HEK293 (cell line): ENCODE measurements at regions not wholly inside any gene's neighbourhood (a gene's known extent, or its start where the extent isn't known, plus 50 kb on each side); places are given as distances from the start of the nearest gene placed in this dataset.

Experiments used
- CTCF ChIA-PET: fragments of 350-600 bp; formaldehyde crosslinking; extraction: SDS; loops from one replicate; lab custom pipeline; 2021; ENCODE audit warnings: antibody characterized with exemption; lab: Yijun Ruan, JAX
- POLR2A ChIA-PET: fragments of 300-600 bp; formaldehyde crosslinking; extraction: SDS; loops from one replicate; lab custom pipeline; 2020; ENCODE audit warnings: antibody characterized with exemption, inconsistent platforms; lab: Yijun Ruan, JAX
- H3K27ac ChIP-seq: fragments of 200-500 bp; sonication (Bioruptor generic); 2 replicates; pipeline ENCODE4 v1.5.1; 2014; ENCODE audit warnings: low read depth, low read length, control low read depth, inconsistent platforms; ENCODE audit errors: extremely low read depth
- H3K36me3 ChIP-seq, 2 experiments: fragments of 200-500 bp in 1 of 2; sonication (Bioruptor generic) in 1 of 2; 1 replicate in 1 of 2; 2 replicates in 1 of 2; pipeline ENCODE4 v1.5.1; 2014 to 2017; ENCODE audit warnings: inconsistent platforms in 2 of 2, low read length in 2 of 2; ENCODE audit not compliant: control insufficient read depth in 2 of 2, insufficient read depth in 1 of 2
- H3K4me1 ChIP-seq: fragments of 200-500 bp; sonication (Bioruptor generic); 2 replicates; pipeline ENCODE4 v1.5.1; 2014; ENCODE audit warnings: mild to moderate bottlenecking, low read length, inconsistent platforms; ENCODE audit not compliant: control insufficient read depth, insufficient read depth
- H3K4me3 ChIP-seq: 2 replicates; pipeline ENCODE4 v1.5.1; 2011; ENCODE audit warnings: low read depth, mild to moderate bottlenecking, control low read depth, low read length, moderate library complexity
- H3K9me3 ChIP-seq: fragments of 200-500 bp; sonication (Bioruptor generic); 2 replicates; pipeline ENCODE4 v1.5.1; 2014; ENCODE audit warnings: low read depth, low read length, inconsistent platforms; ENCODE audit not compliant: control insufficient read depth, insufficient read depth
- HOXC10 ChIP-seq: sonication (generic); formaldehyde crosslinking; IDR thresholded peaks from 2 replicates; pipeline ENCODE4 v1.8.1; 2023; ENCODE audit warnings: mild to moderate bottlenecking, missing genetic modification reagents
- OSR2 ChIP-seq: fragments of 450-650 bp; formaldehyde crosslinking; IDR thresholded peaks from 2 replicates; pipeline ENCODE4 v1.5.1; 2016; ENCODE audit warnings: missing biosample characterization, missing genetic modification characterization
- SP3 ChIP-seq: fragments of 450-650 bp; formaldehyde crosslinking; IDR thresholded peaks from 2 replicates; pipeline ENCODE4 v1.5.1; 2016; ENCODE audit warnings: missing biosample characterization, missing genetic modification characterization
- SP7 ChIP-seq: fragments of 450-650 bp; formaldehyde crosslinking; IDR thresholded peaks from 2 replicates; pipeline ENCODE4 v1.5.1; 2016; ENCODE audit warnings: missing biosample characterization, missing genetic modification characterization
- ZBTB1 ChIP-seq: fragments of 450-650 bp; formaldehyde crosslinking; IDR thresholded peaks from 2 replicates; pipeline ENCODE4 v1.5.1; 2016; ENCODE audit warnings: missing biosample characterization, missing genetic modification characterization
- ZBTB7A ChIP-seq: fragments of 450-650 bp; formaldehyde crosslinking; IDR thresholded peaks from 2 replicates; pipeline ENCODE4 v1.5.1; 2016; ENCODE audit warnings: low read depth, missing biosample characterization, missing genetic modification characterization
- ZFP3 ChIP-seq: fragments of 450-650 bp; formaldehyde crosslinking; IDR thresholded peaks from 2 replicates; pipeline ENCODE4 v1.5.1; 2016; ENCODE audit warnings: low read depth, missing biosample characterization, missing genetic modification characterization
- ZFP41 ChIP-seq: fragments of 450-650 bp; formaldehyde crosslinking; IDR thresholded peaks from 2 replicates; pipeline ENCODE4 v1.5.1; 2016; ENCODE audit warnings: missing biosample characterization, missing genetic modification characterization, borderline replicate concordance
- ZNF16 ChIP-seq: fragments of 450-650 bp; formaldehyde crosslinking; IDR thresholded peaks from 2 replicates; pipeline ENCODE4 v1.5.1; 2016; ENCODE audit warnings: low read depth, missing biosample characterization, missing genetic modification characterization
- ZNF18 ChIP-seq: fragments of 450-650 bp; formaldehyde crosslinking; IDR thresholded peaks from 2 replicates; pipeline ENCODE4 v1.5.1; 2016; ENCODE audit warnings: missing biosample characterization, missing genetic modification characterization
- ZNF2 ChIP-seq: fragments of 450-650 bp; formaldehyde crosslinking; IDR thresholded peaks from 2 replicates; pipeline ENCODE4 v1.5.1; 2016; ENCODE audit warnings: missing biosample characterization, missing genetic modification characterization
- ZNF223 ChIP-seq: fragments of 450-650 bp; formaldehyde crosslinking; IDR thresholded peaks from 2 replicates; pipeline ENCODE4 v1.5.1; 2016; ENCODE audit warnings: missing biosample characterization, missing genetic modification characterization
- ZNF23 ChIP-seq: fragments of 450-650 bp; formaldehyde crosslinking; IDR thresholded peaks from 2 replicates; pipeline ENCODE4 v1.5.1; 2016; ENCODE audit warnings: missing biosample characterization, missing genetic modification characterization, borderline replicate concordance
- ZNF24 ChIP-seq: fragments of 450-650 bp; formaldehyde crosslinking; IDR thresholded peaks from 2 replicates; pipeline ENCODE4 v1.5.1; 2016; ENCODE audit warnings: missing biosample characterization, missing genetic modification characterization
- ZNF266 ChIP-seq: fragments of 450-650 bp; formaldehyde crosslinking; IDR thresholded peaks from 2 replicates; pipeline ENCODE4 v1.5.1; 2016; ENCODE audit warnings: missing biosample characterization, missing genetic modification characterization, low read depth
- ZNF292 ChIP-seq: fragments of 450-650 bp; formaldehyde crosslinking; IDR thresholded peaks from 2 replicates; pipeline ENCODE4 v1.5.1; 2016; ENCODE audit warnings: low read depth, missing biosample characterization, missing genetic modification characterization, borderline replicate concordance
- ZNF311 ChIP-seq: fragments of 450-650 bp; formaldehyde crosslinking; IDR thresholded peaks from 2 replicates; pipeline ENCODE4 v1.5.1; 2017; ENCODE audit warnings: missing biosample characterization, missing genetic modification characterization, borderline replicate concordance
- ZNF426 ChIP-seq: fragments of 450-650 bp; formaldehyde crosslinking; IDR thresholded peaks from 2 replicates; pipeline ENCODE4 v1.5.1; 2017; ENCODE audit warnings: missing biosample characterization, missing genetic modification characterization, mild to moderate bottlenecking, inconsistent platforms, moderate library complexity
- ZNF621 ChIP-seq: fragments of 450-650 bp; formaldehyde crosslinking; IDR thresholded peaks from 2 replicates; pipeline ENCODE4 v1.5.1; 2017; ENCODE audit warnings: missing biosample characterization, missing genetic modification characterization
- ZNF629 ChIP-seq: fragments of 450-650 bp; formaldehyde crosslinking; IDR thresholded peaks from 2 replicates; pipeline ENCODE4 v1.5.1; 2017; ENCODE audit warnings: missing biosample characterization, missing genetic modification characterization
- ZNF664 ChIP-seq: fragments of 450-650 bp; formaldehyde crosslinking; IDR thresholded peaks from 2 replicates; pipeline ENCODE4 v1.5.1; 2016; ENCODE audit warnings: missing biosample characterization, missing genetic modification characterization
- ZNF704 ChIP-seq: fragments of 450-650 bp; formaldehyde crosslinking; IDR thresholded peaks from 2 replicates; pipeline ENCODE4 v1.5.1; 2016; ENCODE audit warnings: missing biosample characterization, missing genetic modification characterization
- ZNF747 ChIP-seq: fragments of 450-650 bp; formaldehyde crosslinking; IDR thresholded peaks from 2 replicates; pipeline ENCODE4 v1.5.1; 2016; ENCODE audit warnings: missing biosample characterization, missing genetic modification characterization
- ZNF768 ChIP-seq: fragments of 450-650 bp; formaldehyde crosslinking; IDR thresholded peaks from 2 replicates; pipeline ENCODE4 v1.5.1; 2018; ENCODE audit warnings: missing biosample characterization, mild to moderate bottlenecking, missing genetic modification characterization
- TF ChIP-seq, protein P1 (sequence below): fragments of 450-650 bp; formaldehyde crosslinking; IDR thresholded peaks from 2 replicates; pipeline ENCODE4 v1.5.1; 2016; ENCODE audit warnings: missing biosample characterization, missing genetic modification characterization, borderline replicate concordance
- TF ChIP-seq, protein P2 (sequence below): fragments of 450-650 bp; formaldehyde crosslinking; IDR thresholded peaks from 2 replicates; pipeline ENCODE4; 2016; ENCODE audit warnings: missing biosample characterization, missing genetic modification characterization
- TF ChIP-seq, protein P3 (sequence below): fragments of 450-650 bp; formaldehyde crosslinking; IDR thresholded peaks from 2 replicates; pipeline ENCODE4 v1.5.1; 2017; ENCODE audit warnings: missing biosample characterization, missing genetic modification characterization

- no peak for TF ChIP-seq ZNF18 (tag by site-specific recombination)
- TF ChIP-seq ZNF664 (tag by site-specific recombination): no peak
- no peak for TF ChIP-seq ZNF266 (tag by site-specific recombination)
- no peak for TF ChIP-seq ZNF704 (tag by site-specific recombination)
- TF ChIP-seq, all 188 proteins: peak for 0
These were observed 362.3 kb upstream of the MTPN start (continued) for GRCh38 chr7:136339464-136339863.

GRCh38 chr7:136336932-136337331, 359.8 kb upstream of the MTPN start:
- POLR2A ChIA-PET: no interaction called here
- CTCF ChIA-PET: interaction anchor here (0.6 kb wide), 1 partner anchor 14 kb away, joined by 3 read pairs; no protein-coding TSS in a partner anchor
- no peaks in the 10 kb centered on the region for H3K36me3 ChIP-seq
- TF ChIP-seq, protein P1, sequence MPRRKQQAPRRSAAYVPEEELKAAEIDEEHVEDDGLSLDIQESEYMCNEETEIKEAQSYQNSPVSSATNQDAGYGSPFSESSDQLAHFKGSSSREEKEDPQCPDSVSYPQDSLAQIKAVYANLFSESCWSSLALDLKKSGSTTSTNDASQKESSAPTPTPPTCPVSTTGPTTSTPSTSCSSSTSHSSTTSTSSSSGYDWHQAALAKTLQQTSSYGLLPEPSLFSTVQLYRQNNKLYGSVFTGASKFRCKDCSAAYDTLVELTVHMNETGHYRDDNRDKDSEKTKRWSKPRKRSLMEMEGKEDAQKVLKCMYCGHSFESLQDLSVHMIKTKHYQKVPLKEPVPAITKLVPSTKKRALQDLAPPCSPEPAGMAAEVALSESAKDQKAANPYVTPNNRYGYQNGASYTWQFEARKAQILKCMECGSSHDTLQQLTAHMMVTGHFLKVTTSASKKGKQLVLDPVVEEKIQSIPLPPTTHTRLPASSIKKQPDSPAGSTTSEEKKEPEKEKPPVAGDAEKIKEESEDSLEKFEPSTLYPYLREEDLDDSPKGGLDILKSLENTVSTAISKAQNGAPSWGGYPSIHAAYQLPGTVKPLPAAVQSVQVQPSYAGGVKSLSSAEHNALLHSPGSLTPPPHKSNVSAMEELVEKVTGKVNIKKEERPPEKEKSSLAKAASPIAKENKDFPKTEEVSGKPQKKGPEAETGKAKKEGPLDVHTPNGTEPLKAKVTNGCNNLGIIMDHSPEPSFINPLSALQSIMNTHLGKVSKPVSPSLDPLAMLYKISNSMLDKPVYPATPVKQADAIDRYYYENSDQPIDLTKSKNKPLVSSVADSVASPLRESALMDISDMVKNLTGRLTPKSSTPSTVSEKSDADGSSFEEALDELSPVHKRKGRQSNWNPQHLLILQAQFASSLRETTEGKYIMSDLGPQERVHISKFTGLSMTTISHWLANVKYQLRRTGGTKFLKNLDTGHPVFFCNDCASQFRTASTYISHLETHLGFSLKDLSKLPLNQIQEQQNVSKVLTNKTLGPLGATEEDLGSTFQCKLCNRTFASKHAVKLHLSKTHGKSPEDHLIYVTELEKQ (tag by site-specific recombination): no peak
- TF ChIP-seq OSR2 (no peak), ZNF426 (tag by site-specific recombination) (no peak), ZFP3 (tag by site-specific recombination) (no peak), ZNF621 (tag by site-specific recombination) (no peak), HOXC10 (CRISPR knock-in tag) (no peak), ZNF2 (tag by site-specific recombination) (no peak), ZNF23 (tag by site-specific recombination) (no peak)
- TF ChIP-seq, all 188 proteins: peak for 0
- Histone ChIP-seq H3K27ac (no peak overlapping the region), H3K4me1 (no peaks in the 10 kb centered on the region), H3K4me3 (no peak overlapping the region), H3K9me3 (no peaks in the 10 kb centered on the region)

GRCh38 chr7:136333636-136334035, 356.5 kb upstream of the MTPN start:
- POLR2A ChIA-PET: no interaction called here
- no peak overlapping the region for H3K27ac ChIP-seq
- no peak for TF ChIP-seq ZNF16
- TF ChIP-seq ZNF292 (tag by site-specific recombination): no peak
- TF ChIP-seq ZBTB7A (tag by site-specific recombination): no peak
- TF ChIP-seq SP3 (tag by site-specific recombination): no peak
- TF ChIP-seq, protein P2, sequence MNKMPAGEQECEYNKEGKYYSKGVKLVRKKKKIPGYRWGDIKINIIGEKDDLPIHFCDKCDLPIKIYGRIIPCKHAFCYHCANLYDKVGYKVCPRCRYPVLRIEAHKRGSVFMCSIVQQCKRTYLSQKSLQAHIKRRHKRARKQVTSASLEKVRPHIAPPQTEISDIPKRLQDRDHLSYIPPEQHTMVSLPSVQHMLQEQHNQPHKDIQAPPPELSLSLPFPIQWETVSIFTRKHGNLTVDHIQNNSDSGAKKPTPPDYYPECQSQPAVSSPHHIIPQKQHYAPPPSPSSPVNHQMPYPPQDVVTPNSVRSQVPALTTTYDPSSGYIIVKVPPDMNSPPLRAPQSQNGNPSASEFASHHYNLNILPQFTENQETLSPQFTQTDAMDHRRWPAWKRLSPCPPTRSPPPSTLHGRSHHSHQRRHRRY (tag by site-specific recombination): no peak
- no peak for TF ChIP-seq ZNF24 (tag by site-specific recombination)
- TF ChIP-seq SP7 (tag by site-specific recombination): no peak
- TF ChIP-seq ZNF311 (tag by site-specific recombination): no peak
- no peak for TF ChIP-seq ZBTB1
- TF ChIP-seq ZNF747 (tag by site-specific recombination): no peak
- TF ChIP-seq ZNF629 (tag by site-specific recombination): no peak
- no peak for TF ChIP-seq ZNF768 (tag by site-specific recombination)
- TF ChIP-seq ZNF223: no peak
- TF ChIP-seq, protein P3, sequence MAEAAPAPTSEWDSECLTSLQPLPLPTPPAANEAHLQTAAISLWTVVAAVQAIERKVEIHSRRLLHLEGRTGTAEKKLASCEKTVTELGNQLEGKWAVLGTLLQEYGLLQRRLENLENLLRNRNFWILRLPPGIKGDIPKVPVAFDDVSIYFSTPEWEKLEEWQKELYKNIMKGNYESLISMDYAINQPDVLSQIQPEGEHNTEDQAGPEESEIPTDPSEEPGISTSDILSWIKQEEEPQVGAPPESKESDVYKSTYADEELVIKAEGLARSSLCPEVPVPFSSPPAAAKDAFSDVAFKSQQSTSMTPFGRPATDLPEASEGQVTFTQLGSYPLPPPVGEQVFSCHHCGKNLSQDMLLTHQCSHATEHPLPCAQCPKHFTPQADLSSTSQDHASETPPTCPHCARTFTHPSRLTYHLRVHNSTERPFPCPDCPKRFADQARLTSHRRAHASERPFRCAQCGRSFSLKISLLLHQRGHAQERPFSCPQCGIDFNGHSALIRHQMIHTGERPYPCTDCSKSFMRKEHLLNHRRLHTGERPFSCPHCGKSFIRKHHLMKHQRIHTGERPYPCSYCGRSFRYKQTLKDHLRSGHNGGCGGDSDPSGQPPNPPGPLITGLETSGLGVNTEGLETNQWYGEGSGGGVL: no peak
- no peak for TF ChIP-seq ZFP41 (tag by site-specific recombination)

More at GRCh38 chr7:136333636-136334035, 356.5 kb upstream of the MTPN start:
- no peaks in the 10 kb centered on the region for H3K36me3 ChIP-seq
- H3K4me3 ChIP-seq: no peak overlapping the region
- no peaks in the 10 kb centered on the region for H3K9me3 ChIP-seq
- CTCF ChIA-PET: no interaction called here
- no peaks in the 10 kb centered on the region for H3K4me1 ChIP-seq
